ENCODE measurements at regions not wholly inside any gene's neighbourhood (a gene's known extent, or its start where the extent isn't known, plus 50 kb on each side); places are given as distances from the start of the nearest gene placed in this dataset.

DNA sequence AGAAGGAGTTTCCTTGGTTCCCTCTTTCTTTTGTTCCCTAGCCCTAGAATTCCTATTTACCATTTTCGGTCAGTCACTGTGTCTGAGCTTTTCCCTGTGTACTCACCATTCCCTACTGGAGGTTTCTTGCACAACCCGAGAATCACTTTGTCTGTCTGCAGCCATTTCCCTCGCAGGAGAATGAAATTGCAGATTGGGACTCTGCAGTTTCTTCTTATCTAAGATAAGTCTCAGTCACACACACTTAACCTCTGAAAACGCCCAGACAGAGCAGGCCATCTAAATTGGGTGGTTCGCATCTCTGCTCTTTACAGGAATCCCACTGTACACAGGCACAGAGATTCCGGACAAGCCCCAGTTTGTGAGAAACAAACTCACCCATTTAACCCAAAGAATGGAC is 58.6 kb upstream of the CNTNAP2 start:
- Histone ChIP-seq H3K27me3 (ENCODE audit: insufficient read depth, low read depth, low read length) (no peaks in the 10 kb centered on the region), H3K9ac (ENCODE audit: low read length) (no peak overlapping the region), H3K9me3 (ENCODE audit: low read length) (no peaks in the 10 kb centered on the region), H2AFZ (ENCODE audit: low read depth, low read length) (no peak overlapping the region), H4K20me1 (ENCODE audit: insufficient read depth) (no peaks in the 10 kb centered on the region), H3K36me3 (ENCODE audit: insufficient read depth, low read length) (no peaks in the 10 kb centered on the region), H3K4me2 (ENCODE audit: low read length) (no peak overlapping the region), H3K9me2 (ENCODE audit: insufficient read depth, low read length) (no peaks in the 10 kb centered on the region), H3K27ac (ENCODE audit: low read length) (no peak overlapping the region), H3F3A (ENCODE audit: insufficient read depth, low read length, poor library complexity, severe bottlenecking) (no peaks in the 10 kb centered on the region), H3K79me2 (replicated peaks; ENCODE audit: insufficient read depth, low read length) (no peaks in the 10 kb centered on the region), H3K4me3 (ENCODE audit: low read length) (no peak overlapping the region)
- TF ChIP-seq RAD21 (conservative IDR thresholded peaks at IDR 0.05), result no peak
- TF ChIP-seq EZH2 (IDR thresholded peaks at IDR 0.05; ENCODE audit: borderline replicate concordance, insufficient read depth, low read length, poor library complexity, severe bottlenecking), result no peak
- no peak for TF ChIP-seq POLR2AphosphoS5 (IDR thresholded peaks at IDR 0.05)
- no peak for TF ChIP-seq MXI1 (conservative IDR thresholded peaks at IDR 0.05; ENCODE audit: poor library complexity, severe bottlenecking)
- TF ChIP-seq EP300 (conservative IDR thresholded peaks at IDR 0.05; ENCODE audit: poor library complexity, severe bottlenecking), result no peak
- TF ChIP-seq, protein P1, sequence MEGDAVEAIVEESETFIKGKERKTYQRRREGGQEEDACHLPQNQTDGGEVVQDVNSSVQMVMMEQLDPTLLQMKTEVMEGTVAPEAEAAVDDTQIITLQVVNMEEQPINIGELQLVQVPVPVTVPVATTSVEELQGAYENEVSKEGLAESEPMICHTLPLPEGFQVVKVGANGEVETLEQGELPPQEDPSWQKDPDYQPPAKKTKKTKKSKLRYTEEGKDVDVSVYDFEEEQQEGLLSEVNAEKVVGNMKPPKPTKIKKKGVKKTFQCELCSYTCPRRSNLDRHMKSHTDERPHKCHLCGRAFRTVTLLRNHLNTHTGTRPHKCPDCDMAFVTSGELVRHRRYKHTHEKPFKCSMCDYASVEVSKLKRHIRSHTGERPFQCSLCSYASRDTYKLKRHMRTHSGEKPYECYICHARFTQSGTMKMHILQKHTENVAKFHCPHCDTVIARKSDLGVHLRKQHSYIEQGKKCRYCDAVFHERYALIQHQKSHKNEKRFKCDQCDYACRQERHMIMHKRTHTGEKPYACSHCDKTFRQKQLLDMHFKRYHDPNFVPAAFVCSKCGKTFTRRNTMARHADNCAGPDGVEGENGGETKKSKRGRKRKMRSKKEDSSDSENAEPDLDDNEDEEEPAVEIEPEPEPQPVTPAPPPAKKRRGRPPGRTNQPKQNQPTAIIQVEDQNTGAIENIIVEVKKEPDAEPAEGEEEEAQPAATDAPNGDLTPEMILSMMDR (IDR thresholded peaks at IDR 0.05; ENCODE audit: poor library complexity, severe bottlenecking), result no peak
- TF ChIP-seq SMC3 (conservative IDR thresholded peaks at IDR 0.05; ENCODE audit: poor library complexity), result no peak
- TF ChIP-seq, protein P2, sequence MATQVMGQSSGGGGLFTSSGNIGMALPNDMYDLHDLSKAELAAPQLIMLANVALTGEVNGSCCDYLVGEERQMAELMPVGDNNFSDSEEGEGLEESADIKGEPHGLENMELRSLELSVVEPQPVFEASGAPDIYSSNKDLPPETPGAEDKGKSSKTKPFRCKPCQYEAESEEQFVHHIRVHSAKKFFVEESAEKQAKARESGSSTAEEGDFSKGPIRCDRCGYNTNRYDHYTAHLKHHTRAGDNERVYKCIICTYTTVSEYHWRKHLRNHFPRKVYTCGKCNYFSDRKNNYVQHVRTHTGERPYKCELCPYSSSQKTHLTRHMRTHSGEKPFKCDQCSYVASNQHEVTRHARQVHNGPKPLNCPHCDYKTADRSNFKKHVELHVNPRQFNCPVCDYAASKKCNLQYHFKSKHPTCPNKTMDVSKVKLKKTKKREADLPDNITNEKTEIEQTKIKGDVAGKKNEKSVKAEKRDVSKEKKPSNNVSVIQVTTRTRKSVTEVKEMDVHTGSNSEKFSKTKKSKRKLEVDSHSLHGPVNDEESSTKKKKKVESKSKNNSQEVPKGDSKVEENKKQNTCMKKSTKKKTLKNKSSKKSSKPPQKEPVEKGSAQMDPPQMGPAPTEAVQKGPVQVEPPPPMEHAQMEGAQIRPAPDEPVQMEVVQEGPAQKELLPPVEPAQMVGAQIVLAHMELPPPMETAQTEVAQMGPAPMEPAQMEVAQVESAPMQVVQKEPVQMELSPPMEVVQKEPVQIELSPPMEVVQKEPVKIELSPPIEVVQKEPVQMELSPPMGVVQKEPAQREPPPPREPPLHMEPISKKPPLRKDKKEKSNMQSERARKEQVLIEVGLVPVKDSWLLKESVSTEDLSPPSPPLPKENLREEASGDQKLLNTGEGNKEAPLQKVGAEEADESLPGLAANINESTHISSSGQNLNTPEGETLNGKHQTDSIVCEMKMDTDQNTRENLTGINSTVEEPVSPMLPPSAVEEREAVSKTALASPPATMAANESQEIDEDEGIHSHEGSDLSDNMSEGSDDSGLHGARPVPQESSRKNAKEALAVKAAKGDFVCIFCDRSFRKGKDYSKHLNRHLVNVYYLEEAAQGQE (IDR thresholded peaks at IDR 0.05; ENCODE audit: borderline replicate concordance), result no peak
- TF ChIP-seq TAF1 (IDR thresholded peaks at IDR 0.05; ENCODE audit: low read depth), result no peak

DNA sequence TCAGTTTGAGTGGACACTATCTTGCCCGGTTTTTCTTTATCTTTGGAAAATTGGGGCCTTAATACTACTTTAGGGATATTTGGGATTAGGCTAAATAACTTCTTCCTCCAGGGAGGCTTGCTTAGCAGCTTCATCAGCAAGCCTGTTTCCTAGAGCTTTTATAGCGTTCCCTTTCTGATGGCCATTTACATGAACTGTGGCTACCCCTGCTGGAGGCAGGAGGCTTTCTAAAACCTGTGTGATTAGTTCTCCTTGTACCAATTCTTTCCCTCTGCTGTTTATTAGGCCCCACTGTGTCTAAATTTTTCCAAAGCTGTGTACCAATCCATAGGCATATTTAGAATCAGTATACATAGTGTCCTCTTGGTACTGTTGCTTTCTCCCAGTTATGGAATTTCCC is 61.7 kb upstream of the CNTNAP2 start:
- Histone ChIP-seq H3K4me2 (ENCODE audit: low read length) (no peak overlapping the region), H3K9me2 (ENCODE audit: insufficient read depth, low read length) (no peaks in the 10 kb centered on the region), H3K36me3 (ENCODE audit: insufficient read depth, low read length) (no peaks in the 10 kb centered on the region), H3K4me3 (ENCODE audit: low read length) (no peak overlapping the region), H3K79me2 (replicated peaks; ENCODE audit: insufficient read depth, low read length) (no peaks in the 10 kb centered on the region), H3K9me3 (ENCODE audit: low read length) (no peaks in the 10 kb centered on the region), H3F3A (ENCODE audit: insufficient read depth, low read length, poor library complexity, severe bottlenecking) (no peaks in the 10 kb centered on the region), H3K27ac (ENCODE audit: low read length) (no peak overlapping the region), H2AFZ (ENCODE audit: low read depth, low read length) (no peak overlapping the region), H3K27me3 (ENCODE audit: insufficient read depth, low read depth, low read length) (no peaks in the 10 kb centered on the region), H4K20me1 (ENCODE audit: insufficient read depth) (no peaks in the 10 kb centered on the region), H3K9ac (ENCODE audit: low read length) (no peak overlapping the region)
- TF ChIP-seq MXI1 (conservative IDR thresholded peaks at IDR 0.05; ENCODE audit: poor library complexity, severe bottlenecking), result no peak
- TF ChIP-seq, protein P1 (IDR thresholded peaks at IDR 0.05; ENCODE audit: poor library complexity, severe bottlenecking), result no peak
- TF ChIP-seq POLR2AphosphoS5 (IDR thresholded peaks at IDR 0.05), result no peak
- no peak for TF ChIP-seq SMC3 (conservative IDR thresholded peaks at IDR 0.05; ENCODE audit: poor library complexity)
- no peak for TF ChIP-seq RAD21 (conservative IDR thresholded peaks at IDR 0.05)

Measured in neural cell (in vitro differentiated cells).